ENCODE measurements at regions not wholly inside any gene's neighbourhood (a gene's known extent, or its start where the extent isn't known, plus 50 kb on each side); places are given as distances from the start of the nearest gene placed in this dataset.
"Not testable (repeated sequence)": the region's sequence is repeated elsewhere in the genome, so short reads cannot be mapped to it uniquely, and the experiment has no call there.

DNA sequence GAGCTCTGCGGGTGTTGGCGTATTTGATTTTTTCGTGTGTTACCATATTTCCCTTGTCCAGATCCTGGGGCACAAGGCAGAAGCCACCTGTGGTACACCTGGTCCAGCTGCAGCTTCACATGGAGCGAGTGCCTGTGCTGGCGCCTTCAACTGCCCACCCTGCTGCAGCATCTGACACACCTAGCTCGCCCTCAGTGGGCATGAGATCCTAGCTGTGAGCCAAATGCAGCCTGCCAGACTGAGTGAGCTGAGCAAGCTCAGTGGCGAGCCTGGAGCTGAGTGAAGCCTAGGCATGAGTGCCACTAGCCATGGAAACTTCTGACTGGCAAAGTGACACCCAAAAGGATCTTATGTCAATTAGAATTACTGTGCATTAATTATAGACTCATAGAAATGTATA, 1226.8 kb upstream of the FLRT2 start:
- Histone ChIP-seq H3K4me2 (ENCODE audit: low read length) (no peak overlapping the region), H3K4me3 (ENCODE audit: low read length) (no peak overlapping the region), H3K36me3 (ENCODE audit: insufficient read depth, low read length) (no peaks in the 10 kb centered on the region), H3K9ac (ENCODE audit: low read depth, low read length) (no peak overlapping the region), H3K4me1 (ENCODE audit: control insufficient read depth, insufficient read depth, low read length) (no peaks in the 10 kb centered on the region), H3K9me3 (replicated peaks; ENCODE audit: low read length) (no peaks in the 10 kb centered on the region), H3K27me3 (ENCODE audit: control insufficient read depth, insufficient read depth, low read length) (no peaks in the 10 kb centered on the region)

DNA sequence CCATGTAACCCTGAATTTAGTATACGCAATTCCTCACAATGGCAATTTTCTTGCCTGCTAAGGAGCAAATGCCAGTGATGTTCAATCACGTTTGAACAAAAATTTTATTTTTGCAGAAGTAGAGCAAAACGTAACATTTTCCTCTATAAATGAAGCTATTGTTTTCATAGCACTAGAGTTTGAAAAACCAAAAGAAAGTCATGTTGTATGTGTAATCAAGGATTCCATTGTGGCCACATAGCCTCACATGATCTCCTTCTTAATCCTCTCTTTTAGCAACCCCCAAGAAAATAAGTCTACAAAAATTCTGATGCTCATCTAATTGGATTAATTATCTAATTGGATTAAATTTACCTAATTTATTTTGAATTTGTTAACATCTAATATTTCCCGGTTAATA, 1217.4 kb upstream of the FLRT2 start:
- H3K36me3 ChIP-seq (ENCODE audit: insufficient read depth, low read length): no peaks in the 10 kb centered on the region
- no peaks in the 10 kb centered on the region for H3K9me3 ChIP-seq (replicated peaks; ENCODE audit: low read length)
- H3K4me3 ChIP-seq (ENCODE audit: low read length): no peak overlapping the region
- H3K4me2 ChIP-seq (ENCODE audit: low read length): no peak overlapping the region
- no peaks in the 10 kb centered on the region for H3K27me3 ChIP-seq (ENCODE audit: control insufficient read depth, insufficient read depth, low read length)
- H3K4me1 ChIP-seq (ENCODE audit: control insufficient read depth, insufficient read depth, low read length): no peaks in the 10 kb centered on the region
- no peak overlapping the region for H3K9ac ChIP-seq (ENCODE audit: low read depth, low read length)

DNA sequence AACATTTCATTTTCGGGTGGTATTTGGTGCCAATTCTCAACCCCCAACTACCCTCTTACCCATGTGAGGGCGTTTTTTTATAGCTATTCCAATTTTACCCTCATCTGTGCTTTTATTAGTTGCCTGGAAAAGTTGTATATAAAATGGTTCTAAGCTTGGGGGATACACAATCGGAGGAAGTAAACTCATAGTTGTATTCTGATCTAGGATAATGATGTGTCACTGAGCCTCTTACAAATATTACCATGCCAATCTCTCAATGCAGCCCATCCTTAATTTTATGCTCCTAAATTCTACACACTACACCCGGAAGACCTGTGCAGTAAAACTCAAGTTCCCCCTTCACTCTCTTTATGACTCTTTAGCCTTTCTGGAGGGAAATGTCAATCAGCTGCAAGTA, 1206.5 kb upstream of the FLRT2 start:
- peaks cover 10% of the 10 kb centered on the region for H3K4me1 ChIP-seq (ENCODE audit: control insufficient read depth, insufficient read depth, low read length)
- no peak overlapping the region for H3K9ac ChIP-seq (ENCODE audit: low read depth, low read length)
- no peaks in the 10 kb centered on the region for H3K27me3 ChIP-seq (ENCODE audit: control insufficient read depth, insufficient read depth, low read length)
- H3K9me3 ChIP-seq (replicated peaks; ENCODE audit: low read length): no peaks in the 10 kb centered on the region
- no peak overlapping the region for H3K4me2 ChIP-seq (ENCODE audit: low read length)
- no peak overlapping the region for H3K4me3 ChIP-seq (ENCODE audit: low read length)
- H3K36me3 ChIP-seq (ENCODE audit: insufficient read depth, low read length): no peaks in the 10 kb centered on the region

DNA sequence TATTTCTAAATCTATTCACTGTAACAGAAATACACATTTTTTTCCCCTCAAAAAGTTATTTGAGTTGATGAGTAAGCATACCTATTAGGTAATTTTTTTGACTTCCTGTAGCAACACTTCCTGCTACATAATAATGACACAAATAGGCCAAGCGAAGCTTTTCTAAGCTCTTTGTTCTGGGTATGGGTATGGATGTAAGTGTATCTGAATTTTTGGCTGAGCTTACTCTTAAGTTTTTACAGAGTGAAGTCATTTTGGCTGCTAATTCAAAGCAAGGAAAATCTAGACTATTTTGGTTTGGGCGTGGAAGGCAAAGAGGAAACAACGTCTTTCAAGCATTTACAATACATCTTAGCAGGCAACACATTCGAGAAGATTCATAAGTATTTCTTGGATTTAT, 1206.0 kb upstream of the FLRT2 start:
- H3K36me3 ChIP-seq (ENCODE audit: insufficient read depth, low read length): no peaks in the 10 kb centered on the region
- no peak overlapping the region for H3K9ac ChIP-seq (ENCODE audit: low read depth, low read length)
- no peaks in the 10 kb centered on the region for H3K27me3 ChIP-seq (ENCODE audit: control insufficient read depth, insufficient read depth, low read length)
- no peaks in the 10 kb centered on the region for H3K9me3 ChIP-seq (replicated peaks; ENCODE audit: low read length)
- no peak overlapping the region for H3K4me3 ChIP-seq (ENCODE audit: low read length)
- peaks cover 10% of the 10 kb centered on the region for H3K4me1 ChIP-seq (ENCODE audit: control insufficient read depth, insufficient read depth, low read length)
- no peak overlapping the region for H3K4me2 ChIP-seq (ENCODE audit: low read length)

DNA sequence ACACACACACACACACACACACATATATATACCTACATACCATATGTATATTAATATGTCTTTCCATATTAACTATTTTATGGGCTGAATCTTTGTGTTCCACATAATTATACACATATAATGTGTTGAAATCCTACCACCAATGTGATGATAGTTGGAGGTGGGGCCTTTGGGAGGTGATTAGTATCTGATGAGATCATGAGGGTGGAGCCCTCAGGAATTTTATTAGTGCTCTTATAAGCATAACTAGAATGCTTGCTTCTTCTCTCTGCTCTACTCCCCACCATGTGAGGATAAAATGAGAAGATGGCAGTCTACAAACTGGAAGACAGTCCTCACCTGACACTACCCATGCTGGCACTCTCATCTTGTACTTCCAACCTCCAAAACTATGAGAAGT, 1193.5 kb upstream of the FLRT2 start:
- H3K4me1 ChIP-seq (ENCODE audit: control insufficient read depth, insufficient read depth, low read length): no peaks in the 10 kb centered on the region
- no peak overlapping the region for H3K9ac ChIP-seq (ENCODE audit: low read depth, low read length)
- H3K36me3 ChIP-seq (ENCODE audit: insufficient read depth, low read length): no peaks in the 10 kb centered on the region
- H3K27me3 ChIP-seq (ENCODE audit: control insufficient read depth, insufficient read depth, low read length): no peaks in the 10 kb centered on the region
- no peaks in the 10 kb centered on the region for H3K9me3 ChIP-seq (replicated peaks; ENCODE audit: low read length)
- H3K4me3 ChIP-seq (ENCODE audit: low read length): no peak overlapping the region
- H3K4me2 ChIP-seq (ENCODE audit: low read length): no peak overlapping the region

DNA sequence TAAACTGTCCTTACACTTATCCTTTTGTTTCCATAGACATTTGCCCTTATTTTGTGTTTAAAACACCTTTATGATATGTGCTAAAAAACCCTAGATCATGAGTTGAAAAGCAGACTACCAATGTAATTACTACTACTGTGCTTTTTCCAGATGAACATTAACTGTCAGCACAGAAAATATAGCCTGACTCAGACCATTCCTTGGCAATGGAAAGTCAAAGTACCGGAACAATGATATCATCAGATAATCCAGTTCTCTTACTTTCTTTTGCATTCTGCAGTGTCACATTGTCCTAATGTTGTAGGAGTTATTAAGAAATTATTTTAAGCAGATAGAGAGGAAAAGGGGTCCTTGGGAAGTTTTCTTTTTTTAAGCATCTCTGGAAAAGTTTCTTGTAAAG, 1189.0 kb upstream of the FLRT2 start:
- Histone ChIP-seq H3K4me3 (ENCODE audit: low read length) (no peak overlapping the region), H3K36me3 (ENCODE audit: insufficient read depth, low read length) (no peaks in the 10 kb centered on the region), H3K9me3 (replicated peaks; ENCODE audit: low read length) (no peaks in the 10 kb centered on the region), H3K4me1 (ENCODE audit: control insufficient read depth, insufficient read depth, low read length) (no peaks in the 10 kb centered on the region), H3K9ac (ENCODE audit: low read depth, low read length) (no peak overlapping the region), H3K4me2 (ENCODE audit: low read length) (no peak overlapping the region), H3K27me3 (ENCODE audit: control insufficient read depth, insufficient read depth, low read length) (no peaks in the 10 kb centered on the region)

DNA sequence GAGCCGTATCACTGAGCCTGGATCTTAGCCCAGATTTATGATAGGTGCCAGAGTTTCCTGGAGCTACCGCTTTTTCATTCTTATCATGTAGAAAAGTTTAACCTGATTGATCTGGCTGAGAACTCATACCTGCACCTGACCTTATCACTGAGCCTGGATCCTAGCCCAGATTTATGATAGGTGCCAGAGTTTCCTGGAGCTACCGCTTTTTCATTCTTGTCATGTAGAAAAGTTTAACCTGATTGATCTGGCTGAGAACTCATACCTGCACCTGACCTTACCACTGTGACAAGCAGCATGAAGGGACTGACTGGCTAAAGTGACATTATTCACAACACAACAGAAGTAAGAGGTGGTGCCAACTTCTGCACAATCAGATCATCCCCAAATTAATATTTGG, 1188.1 kb upstream of the FLRT2 start:
- not testable (repeated sequence) for H3K27me3 ChIP-seq (ENCODE audit: control insufficient read depth, insufficient read depth, low read length); H3K9ac ChIP-seq (ENCODE audit: low read depth, low read length); H3K36me3 ChIP-seq (ENCODE audit: insufficient read depth, low read length); H3K9me3 ChIP-seq (replicated peaks; ENCODE audit: low read length); H3K4me2 ChIP-seq (ENCODE audit: low read length); H3K4me1 ChIP-seq (ENCODE audit: control insufficient read depth, insufficient read depth, low read length); H3K4me3 ChIP-seq (ENCODE audit: low read length)

DNA sequence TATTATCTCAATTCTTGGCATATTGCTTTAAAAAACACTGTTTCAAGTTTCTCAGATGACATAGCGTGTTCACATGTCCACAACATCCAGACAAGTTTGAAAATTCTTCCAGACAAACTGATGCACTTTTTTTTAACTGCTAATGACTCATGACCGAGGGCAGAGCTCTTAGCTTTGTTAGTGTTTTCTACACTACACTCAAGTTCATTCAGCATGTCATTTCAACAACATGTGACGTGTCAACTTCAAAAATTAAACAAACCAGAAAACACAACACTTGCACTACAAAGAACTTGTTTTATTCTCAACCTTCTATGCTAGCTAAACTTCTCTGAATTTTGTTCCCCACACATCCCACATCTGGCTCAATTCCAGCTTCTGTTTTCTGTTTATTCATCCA, 1186.3 kb upstream of the FLRT2 start:
- Histone ChIP-seq H3K4me2 (ENCODE audit: low read length) (no peak overlapping the region), H3K27me3 (ENCODE audit: control insufficient read depth, insufficient read depth, low read length) (no peaks in the 10 kb centered on the region), H3K4me3 (ENCODE audit: low read length) (no peak overlapping the region), H3K36me3 (ENCODE audit: insufficient read depth, low read length) (no peaks in the 10 kb centered on the region), H3K9ac (ENCODE audit: low read depth, low read length) (no peak overlapping the region), H3K4me1 (ENCODE audit: control insufficient read depth, insufficient read depth, low read length) (no peaks in the 10 kb centered on the region), H3K9me3 (replicated peaks; ENCODE audit: low read length) (no peaks in the 10 kb centered on the region)

DNA sequence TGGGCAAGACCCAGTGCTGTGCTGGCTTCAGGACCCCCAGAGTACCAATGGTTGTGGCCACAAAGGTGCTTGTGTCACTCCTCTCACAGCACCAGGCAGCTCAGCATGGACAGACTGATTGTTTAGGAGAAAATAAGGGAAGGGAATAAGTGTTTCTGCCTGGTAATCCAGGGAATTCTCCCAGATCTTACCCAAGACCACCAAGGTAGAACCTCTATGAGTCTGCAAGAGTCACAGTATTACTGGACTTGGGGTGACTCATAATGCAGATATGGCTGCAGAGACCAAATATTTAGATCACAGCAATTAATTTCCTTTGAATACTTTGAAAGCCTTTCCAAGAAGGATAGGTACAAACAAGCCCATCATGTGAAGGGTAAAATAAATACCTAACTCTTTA, 1178.3 kb upstream of the FLRT2 start:
- Histone ChIP-seq H3K4me2 (ENCODE audit: low read length) (no peak overlapping the region), H3K4me3 (ENCODE audit: low read length) (no peak overlapping the region), H3K36me3 (ENCODE audit: insufficient read depth, low read length) (no peaks in the 10 kb centered on the region), H3K9me3 (replicated peaks; ENCODE audit: low read length) (no peaks in the 10 kb centered on the region), H3K4me1 (ENCODE audit: control insufficient read depth, insufficient read depth, low read length) (no peaks in the 10 kb centered on the region), H3K27me3 (ENCODE audit: control insufficient read depth, insufficient read depth, low read length) (no peaks in the 10 kb centered on the region), H3K9ac (ENCODE audit: low read depth, low read length) (no peak overlapping the region)

DNA sequence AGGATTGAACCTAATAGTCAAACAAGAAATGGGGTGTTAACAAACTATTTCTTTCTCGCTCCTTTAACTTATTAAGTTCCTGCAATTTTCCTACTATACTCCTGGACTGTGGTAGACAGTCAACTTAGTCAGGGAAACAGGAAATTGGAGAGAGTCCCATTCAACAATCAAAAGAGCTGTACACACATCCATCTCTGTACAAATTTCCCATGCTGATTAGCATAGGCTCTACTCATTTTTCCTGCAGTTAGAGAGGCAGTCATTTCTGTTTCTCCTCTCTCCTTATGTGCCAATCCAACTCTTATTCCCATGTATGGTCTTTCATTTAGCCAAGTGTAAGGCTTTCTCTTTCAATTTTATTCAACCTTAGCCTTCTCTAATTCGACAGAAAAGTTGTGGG, 1168.5 kb upstream of the FLRT2 start:
- no peak overlapping the region for H3K4me3 ChIP-seq (ENCODE audit: low read length)
- no peak overlapping the region for H3K9ac ChIP-seq (ENCODE audit: low read depth, low read length)
- no peaks in the 10 kb centered on the region for H3K9me3 ChIP-seq (replicated peaks; ENCODE audit: low read length)
- no peak overlapping the region for H3K4me2 ChIP-seq (ENCODE audit: low read length)
- no peaks in the 10 kb centered on the region for H3K27me3 ChIP-seq (ENCODE audit: control insufficient read depth, insufficient read depth, low read length)
- no peaks in the 10 kb centered on the region for H3K4me1 ChIP-seq (ENCODE audit: control insufficient read depth, insufficient read depth, low read length)
- no peaks in the 10 kb centered on the region for H3K36me3 ChIP-seq (ENCODE audit: insufficient read depth, low read length)

DNA sequence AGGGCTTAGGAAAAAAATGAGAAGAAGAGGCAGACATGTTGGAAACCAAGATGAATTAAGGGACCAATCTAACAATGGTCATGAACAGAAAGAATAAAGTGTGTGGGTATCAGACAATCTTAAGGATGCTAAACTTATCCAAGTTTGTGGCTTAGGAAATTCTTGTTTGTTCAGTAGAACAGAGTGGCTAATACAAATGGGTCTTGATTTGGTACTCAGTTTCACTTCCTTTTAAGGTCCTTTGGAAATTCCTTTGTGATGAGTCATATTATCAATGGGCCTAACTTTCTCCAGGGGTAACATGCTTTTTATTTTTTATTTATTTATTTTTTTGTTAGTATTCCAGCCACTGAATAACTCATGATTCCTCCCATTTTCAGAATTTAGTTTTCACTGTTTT, 1154.7 kb upstream of the FLRT2 start:
- Histone ChIP-seq H3K9me3 (replicated peaks; ENCODE audit: low read length) (no peaks in the 10 kb centered on the region), H3K4me1 (ENCODE audit: control insufficient read depth, insufficient read depth, low read length) (no peaks in the 10 kb centered on the region), H3K36me3 (ENCODE audit: insufficient read depth, low read length) (no peaks in the 10 kb centered on the region), H3K4me3 (ENCODE audit: low read length) (no peak overlapping the region), H3K9ac (ENCODE audit: low read depth, low read length) (no peak overlapping the region), H3K27me3 (ENCODE audit: control insufficient read depth, insufficient read depth, low read length) (no peaks in the 10 kb centered on the region), H3K4me2 (ENCODE audit: low read length) (no peak overlapping the region)

DNA sequence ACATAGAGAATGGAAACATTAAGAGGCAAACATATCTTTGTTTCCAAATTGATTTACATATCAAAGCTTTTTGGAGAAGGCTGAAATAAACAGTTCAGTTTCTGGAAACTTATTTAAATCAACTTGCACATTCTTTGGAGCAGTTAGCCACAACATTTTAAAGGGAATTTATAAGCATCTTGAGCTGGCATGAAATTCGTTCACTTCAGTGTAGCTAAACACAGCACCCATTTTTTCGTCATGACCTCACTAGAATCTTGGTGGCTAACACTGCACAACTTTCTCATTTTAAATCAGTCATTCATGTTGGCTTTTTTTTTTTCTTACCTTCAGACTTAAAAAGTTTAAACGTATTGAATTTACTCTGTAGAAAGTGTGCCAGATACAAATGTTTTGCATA, 1139.9 kb upstream of the FLRT2 start:
- Histone ChIP-seq H3K9ac (ENCODE audit: low read depth, low read length) (no peak overlapping the region), H3K9me3 (replicated peaks; ENCODE audit: low read length) (no peaks in the 10 kb centered on the region), H3K4me1 (ENCODE audit: control insufficient read depth, insufficient read depth, low read length) (no peaks in the 10 kb centered on the region), H3K27me3 (ENCODE audit: control insufficient read depth, insufficient read depth, low read length) (no peaks in the 10 kb centered on the region), H3K4me2 (ENCODE audit: low read length) (no peak overlapping the region), H3K36me3 (ENCODE audit: insufficient read depth, low read length) (no peaks in the 10 kb centered on the region), H3K4me3 (ENCODE audit: low read length) (no peak overlapping the region)

DNA sequence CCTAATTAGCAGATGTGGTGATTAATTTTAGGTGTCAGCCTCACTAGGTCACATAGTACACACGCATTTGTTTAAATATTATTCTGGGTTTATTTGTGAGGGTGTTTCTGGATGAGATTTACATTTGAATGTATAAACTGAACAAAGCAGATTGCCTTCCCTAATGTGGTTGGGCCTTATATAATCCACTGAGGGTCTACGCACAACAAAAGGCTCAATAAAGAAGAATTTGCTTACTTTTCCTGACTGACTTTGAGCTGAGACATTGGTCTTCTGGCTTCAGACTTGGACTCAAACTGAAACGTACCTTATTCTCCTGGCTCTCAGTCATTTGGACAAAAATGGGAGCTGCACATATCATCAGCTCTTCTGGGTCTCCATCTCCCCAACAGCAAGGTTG, 1132.3 kb upstream of the FLRT2 start:
- Histone ChIP-seq H3K4me1 (ENCODE audit: control insufficient read depth, insufficient read depth, low read length) (no peaks in the 10 kb centered on the region), H3K4me3 (ENCODE audit: low read length) (no peak overlapping the region), H3K9me3 (replicated peaks; ENCODE audit: low read length) (no peaks in the 10 kb centered on the region), H3K36me3 (ENCODE audit: insufficient read depth, low read length) (no peaks in the 10 kb centered on the region), H3K4me2 (ENCODE audit: low read length) (no peak overlapping the region), H3K9ac (ENCODE audit: low read depth, low read length) (no peak overlapping the region), H3K27me3 (ENCODE audit: control insufficient read depth, insufficient read depth, low read length) (no peaks in the 10 kb centered on the region)
